ENCODE measurements at regions not wholly inside any gene's neighbourhood (a gene's known extent, or its start where the extent isn't known, plus 50 kb on each side); places are given as distances from the start of the nearest gene placed in this dataset.

DNA sequence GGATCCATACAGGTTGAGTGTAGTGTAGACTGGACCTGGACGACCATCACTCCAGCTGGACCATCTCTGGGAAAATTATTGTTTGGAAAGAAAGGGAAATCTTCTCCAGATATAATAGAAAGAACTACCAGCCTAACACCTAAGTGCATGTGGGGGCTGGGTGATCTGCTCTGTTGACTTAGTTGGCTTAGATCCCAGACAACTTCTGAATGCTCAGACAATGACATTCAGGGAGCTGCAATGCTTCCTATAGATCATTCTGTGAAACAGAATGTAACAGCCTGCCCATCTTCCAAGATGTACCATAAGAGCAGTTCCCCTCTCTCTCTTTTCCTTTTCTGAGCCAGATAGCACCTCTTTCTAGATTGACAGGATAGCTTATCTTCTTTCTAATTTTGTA lies 572.8 kb upstream of the STXBP6 start (continued):
- TF ChIP-seq NFRKB (IDR thresholded peaks at IDR 0.05; ENCODE audit: low read depth) (no peak), SP2 (IDR thresholded peaks at IDR 0.05; ENCODE audit: extremely low read depth, low read depth, low read length, poor library complexity, severe bottlenecking) (no peak), SMAD3 (CRISPR knock-in tag; conservative IDR thresholded peaks at IDR 0.05) (no peak), SMARCB1 (IDR thresholded peaks at IDR 0.05; ENCODE audit: insufficient read length, low read depth) (no peak)

DNA sequence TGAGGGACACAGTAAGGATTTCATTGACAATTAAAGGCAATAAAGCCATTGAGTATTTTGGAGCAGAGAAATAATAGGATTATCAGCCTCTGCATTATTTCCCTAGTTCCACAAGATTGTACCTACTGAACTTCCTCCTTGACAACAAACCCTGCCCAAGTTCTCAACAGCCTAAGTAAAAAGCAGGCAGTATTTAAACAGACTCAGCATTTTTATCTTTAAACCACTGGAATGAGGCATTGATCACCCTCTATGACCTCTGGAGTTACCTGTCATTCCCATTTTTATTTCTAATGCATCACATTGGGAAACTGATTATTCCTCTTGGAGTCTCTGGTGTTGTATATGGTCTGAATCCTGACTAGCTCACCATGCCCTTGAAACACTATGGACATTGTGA lies 570.6 kb upstream of the STXBP6 start:
- TF ChIP-seq KLF6 (CRISPR knock-in tag; IDR thresholded peaks at IDR 0.05; ENCODE audit: borderline replicate concordance): no peak
- no peak for TF ChIP-seq RBM25 (IDR thresholded peaks at IDR 0.05; ENCODE audit: low read depth, low read length, severe bottlenecking)
- TF ChIP-seq KHSRP (IDR thresholded peaks at IDR 0.05): no peak
- TF ChIP-seq LCOR (CRISPR knock-in tag; IDR thresholded peaks at IDR 0.05): no peak
- TF ChIP-seq CBX8 (IDR thresholded peaks at IDR 0.05; ENCODE audit: borderline replicate concordance, extremely low read depth, low read depth, low read length, poor library complexity, severe bottlenecking): no peak
- TF ChIP-seq, protein P1, sequence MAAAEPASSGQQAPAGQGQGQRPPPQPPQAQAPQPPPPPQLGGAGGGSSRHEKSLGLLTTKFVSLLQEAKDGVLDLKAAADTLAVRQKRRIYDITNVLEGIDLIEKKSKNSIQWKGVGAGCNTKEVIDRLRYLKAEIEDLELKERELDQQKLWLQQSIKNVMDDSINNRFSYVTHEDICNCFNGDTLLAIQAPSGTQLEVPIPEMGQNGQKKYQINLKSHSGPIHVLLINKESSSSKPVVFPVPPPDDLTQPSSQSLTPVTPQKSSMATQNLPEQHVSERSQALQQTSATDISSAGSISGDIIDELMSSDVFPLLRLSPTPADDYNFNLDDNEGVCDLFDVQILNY (CRISPR knock-in tag; IDR thresholded peaks at IDR 0.05): no peak
- TF ChIP-seq ZNF717 (CRISPR knock-in tag; IDR thresholded peaks at IDR 0.05): no peak

More for the DNA sequence above, 570.6 kb upstream of the STXBP6 start:
- no peaks in the 10 kb centered on the region for H3K9me3 ChIP-seq (replicated peaks; ENCODE audit: control insufficient read depth, insufficient read depth, low read depth, low read length)
- no peak for ATAC-seq
- no peaks in the 10 kb centered on the region for H4K20me1 ChIP-seq (replicated peaks; ENCODE audit: control insufficient read depth, insufficient read depth, low read length)
- no peaks in the 10 kb centered on the region for H3K27me3 ChIP-seq (ENCODE audit: control insufficient read depth in 2 of 2, insufficient read depth in 2 of 2, low read length in 2 of 2)
- no peaks in the 10 kb centered on the region for H3K4me1 ChIP-seq (replicated peaks in 1 of 2; ENCODE audit: control insufficient read depth in 2 of 2, insufficient read depth in 2 of 2, low read length in 2 of 2)
- BruUV-seq (replicated peaks): no TSS peak
- FAIRE-seq: no peak
- H3K36me3 ChIP-seq (ENCODE audit: control insufficient read depth, insufficient read depth, low read length): no peaks in the 10 kb centered on the region
- no peak overlapping the region for H3K9ac ChIP-seq (ENCODE audit: insufficient read depth in 1 of 2, low read depth in 2 of 2, low read length in 2 of 2)
- no peaks in the 10 kb centered on the region for H3K9me1 ChIP-seq (ENCODE audit: control insufficient read depth, insufficient read depth, low read length)
- H3K79me2 ChIP-seq (ENCODE audit: control insufficient read depth, insufficient read depth, low read length): no peaks in the 10 kb centered on the region
- H3K4me3 ChIP-seq: no peak overlapping the region
- H3K4me2 ChIP-seq (ENCODE audit: insufficient read depth, low read length): no peak overlapping the region
- ChIA-PET POLR2A (no interaction called here), CTCF (ENCODE audit: low intra/inter-chr PET ratio) (no interaction called here)
- DNase-seq (ENCODE audit: extremely low read depth in 1 of 4, low spot score in 3 of 4): no peak
- H3K27ac ChIP-seq (ENCODE audit: extremely low read depth, low read depth, low read length): no peak overlapping the region
- H2AFZ ChIP-seq (ENCODE audit: low read depth, low read length): no peak overlapping the region
- in situ Hi-C loops (cut with MboI) (no loop called here), intact Hi-C loops (cut with micrococcal nuclease) (no loop called here)

Measured in K562 (cell line).